A204.1 (cell line): ENCODE measurements at regions not wholly inside any gene's neighbourhood (a gene's known extent, or its start where the extent isn't known, plus 50 kb on each side); places are given as distances from the start of the nearest gene placed in this dataset.

Experiments
- FAIRE-seq: peaks from 2 replicates; lab custom pipeline; 2012; peaks lifted over from hg19 to GRCh38; lab: Jason Lieb, UNC

- no peak for FAIRE-seq
Observed at GRCh38 chr3:24764236-24764915, 269.7 kb upstream of the THRB start.

DNA sequence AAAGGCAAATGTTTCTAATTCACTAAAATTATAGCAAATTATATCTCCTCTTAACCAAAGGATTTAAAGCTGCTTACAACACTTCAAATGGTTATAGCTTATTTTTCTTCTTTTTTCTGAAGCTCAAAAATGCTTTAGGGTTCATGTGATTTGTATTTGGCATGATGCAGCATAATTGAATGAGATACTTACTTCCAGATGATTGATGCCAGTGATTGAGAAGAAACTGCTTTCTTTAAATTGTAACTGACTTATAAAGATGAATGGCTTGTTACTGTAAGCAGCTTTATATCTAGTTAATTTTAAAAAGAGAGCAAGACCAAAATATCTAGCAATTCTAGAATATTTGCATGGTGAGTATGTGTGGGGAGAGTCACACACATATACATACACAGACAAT lies 270.7 kb upstream of the THRB start:
- no peak for FAIRE-seq

GRCh38 chr3:24769918-24770317 lies 275.3 kb upstream of the THRB start:
- FAIRE-seq, result no peak

- peak; percentile 19 for FAIRE-seq
Observed at GRCh38 chr3:24773798-24774197, 279.1 kb upstream of the THRB start.

GRCh38 chr3:24780991-24781390 lies 286.3 kb upstream of the THRB start:
- FAIRE-seq, result no peak

- FAIRE-seq, result no peak
Observed at GRCh38 chr3:24781454-24781853, 286.8 kb upstream of the THRB start.

DNA sequence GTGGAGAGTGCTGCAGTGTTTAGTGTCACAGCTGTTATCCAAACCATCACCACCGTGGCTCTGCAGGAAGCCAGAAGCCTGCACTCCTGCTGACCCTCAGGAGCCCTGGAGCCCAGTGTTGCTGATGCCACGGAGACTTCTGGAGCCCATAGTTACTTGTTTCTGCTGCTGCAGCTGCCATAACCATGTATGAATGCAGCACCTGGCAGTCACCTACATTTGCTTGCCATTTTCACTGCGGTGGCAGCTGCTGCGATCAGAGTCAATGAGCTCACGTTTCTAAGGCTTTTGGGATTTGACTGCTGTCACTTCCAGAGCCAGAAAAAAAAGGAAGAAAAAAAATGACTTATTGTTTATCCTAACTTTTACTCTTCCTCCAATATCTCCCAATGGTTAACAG lies 299.2 kb upstream of the THRB start:
- FAIRE-seq, result no peak

GRCh38 chr3:24802614-24803013 lies 308.0 kb upstream of the THRB start:
- no peak for FAIRE-seq

GRCh38 chr3:24804095-24804494 lies 309.4 kb upstream of the THRB start:
- FAIRE-seq, result no peak

GRCh38 chr3:24810881-24811280 lies 316.2 kb upstream of the THRB start:
- no peak for FAIRE-seq

DNA sequence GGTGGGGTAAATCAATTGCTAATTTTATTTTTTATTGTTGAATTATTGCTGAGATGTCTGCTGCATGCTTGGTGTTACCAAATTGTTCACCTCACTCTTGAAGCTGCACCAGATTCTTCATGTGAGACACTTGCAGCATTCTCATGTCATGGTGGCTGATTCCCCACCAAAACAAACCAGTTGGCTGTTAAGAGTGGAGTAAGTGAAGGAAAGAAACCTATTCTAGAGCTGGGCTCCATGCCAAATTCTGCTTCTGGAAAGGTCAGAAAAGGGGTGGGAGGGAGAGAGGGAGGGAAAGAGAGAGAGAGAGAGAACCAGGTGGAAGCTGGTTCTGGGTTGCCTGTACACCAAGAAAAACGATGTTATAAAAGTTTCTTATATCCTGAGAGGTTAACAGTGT lies 317.5 kb upstream of the THRB start:
- FAIRE-seq, result no peak

DNA sequence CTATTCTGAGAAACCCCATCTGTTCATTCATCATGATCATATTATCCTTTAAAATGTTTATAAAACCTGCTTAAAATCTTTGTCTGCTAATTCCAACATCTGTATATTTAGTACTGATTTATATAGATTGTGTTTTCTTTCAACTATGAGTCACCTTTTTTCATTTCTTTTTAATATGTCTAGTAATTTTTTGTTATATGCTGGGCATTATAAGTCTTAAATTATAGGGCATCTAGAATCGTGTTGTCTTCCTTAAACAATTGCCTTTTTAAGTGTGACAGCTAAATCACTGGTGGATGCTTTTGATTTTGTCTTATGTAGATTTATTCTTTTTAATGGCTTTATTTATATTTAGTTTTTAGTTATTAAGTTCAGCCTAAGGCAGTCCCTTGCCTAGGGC lies 323.4 kb upstream of the THRB start:
- no peak for FAIRE-seq

GRCh38 chr3:24828011-24828410 lies 333.4 kb upstream of the THRB start:
- FAIRE-seq, result no peak

GRCh38 chr3:24828551-24828950 lies 333.9 kb upstream of the THRB start:
- no peak for FAIRE-seq

DNA sequence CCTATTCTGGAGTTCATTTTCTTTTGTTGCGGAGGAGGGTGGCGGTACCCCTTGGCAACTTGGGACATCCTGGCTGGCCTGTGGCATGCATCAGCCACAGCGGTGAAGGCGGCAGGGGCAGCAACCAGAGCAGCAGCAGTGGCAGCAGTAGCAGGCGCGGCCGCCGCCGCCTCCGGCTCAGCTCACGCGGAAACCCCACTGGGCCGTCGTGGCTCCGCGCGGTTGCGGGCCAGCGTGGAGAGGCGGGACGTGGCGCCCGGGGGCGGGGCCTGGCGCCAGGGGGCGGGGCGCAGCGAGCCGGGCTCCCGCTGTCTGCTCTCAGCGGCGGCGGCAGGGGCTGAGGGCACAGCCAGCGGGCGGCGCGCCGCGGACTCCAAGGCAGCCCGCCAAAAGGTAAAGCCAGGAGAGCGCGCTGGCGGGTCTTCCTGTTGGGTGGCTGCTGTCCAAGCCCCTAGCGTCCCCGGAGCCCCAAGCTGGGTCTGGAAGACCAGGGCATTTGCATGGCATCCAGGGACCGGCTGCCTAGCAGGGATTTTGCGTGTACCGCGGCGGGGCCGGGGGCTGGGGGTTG lies 334.4 kb upstream of the THRB start:
- no peak for FAIRE-seq

DNA sequence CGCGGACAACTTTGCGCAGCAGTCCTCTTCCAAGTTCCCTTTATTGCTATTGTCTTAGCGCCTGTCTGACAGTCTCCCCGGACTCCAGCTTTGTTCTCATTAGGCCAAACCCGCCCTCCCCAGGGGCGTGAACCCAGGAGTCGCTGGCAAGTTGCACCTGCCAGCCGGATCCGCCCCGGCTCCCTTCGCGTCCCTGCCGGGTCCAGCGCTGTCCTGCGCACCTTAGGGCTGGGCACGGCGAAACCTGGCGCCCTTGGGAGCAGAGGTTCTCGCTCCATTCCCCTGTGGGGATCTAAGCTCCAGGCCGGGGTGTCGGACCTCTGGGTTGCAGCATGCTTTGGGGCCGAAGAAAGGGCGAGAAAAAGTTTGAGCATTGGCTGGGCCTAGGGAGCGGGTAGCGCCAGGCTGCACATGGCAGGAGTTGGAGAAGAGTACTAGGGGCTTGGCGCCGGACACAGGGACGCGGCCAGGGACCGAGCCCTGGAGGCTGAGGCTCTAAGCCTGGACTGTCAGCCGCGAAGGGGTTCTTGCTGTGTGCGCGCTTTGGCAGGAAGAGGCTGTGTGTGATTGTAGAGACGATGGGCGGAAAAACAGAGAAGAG lies 335.1 kb upstream of the THRB start:
- FAIRE-seq, result no peak

DNA sequence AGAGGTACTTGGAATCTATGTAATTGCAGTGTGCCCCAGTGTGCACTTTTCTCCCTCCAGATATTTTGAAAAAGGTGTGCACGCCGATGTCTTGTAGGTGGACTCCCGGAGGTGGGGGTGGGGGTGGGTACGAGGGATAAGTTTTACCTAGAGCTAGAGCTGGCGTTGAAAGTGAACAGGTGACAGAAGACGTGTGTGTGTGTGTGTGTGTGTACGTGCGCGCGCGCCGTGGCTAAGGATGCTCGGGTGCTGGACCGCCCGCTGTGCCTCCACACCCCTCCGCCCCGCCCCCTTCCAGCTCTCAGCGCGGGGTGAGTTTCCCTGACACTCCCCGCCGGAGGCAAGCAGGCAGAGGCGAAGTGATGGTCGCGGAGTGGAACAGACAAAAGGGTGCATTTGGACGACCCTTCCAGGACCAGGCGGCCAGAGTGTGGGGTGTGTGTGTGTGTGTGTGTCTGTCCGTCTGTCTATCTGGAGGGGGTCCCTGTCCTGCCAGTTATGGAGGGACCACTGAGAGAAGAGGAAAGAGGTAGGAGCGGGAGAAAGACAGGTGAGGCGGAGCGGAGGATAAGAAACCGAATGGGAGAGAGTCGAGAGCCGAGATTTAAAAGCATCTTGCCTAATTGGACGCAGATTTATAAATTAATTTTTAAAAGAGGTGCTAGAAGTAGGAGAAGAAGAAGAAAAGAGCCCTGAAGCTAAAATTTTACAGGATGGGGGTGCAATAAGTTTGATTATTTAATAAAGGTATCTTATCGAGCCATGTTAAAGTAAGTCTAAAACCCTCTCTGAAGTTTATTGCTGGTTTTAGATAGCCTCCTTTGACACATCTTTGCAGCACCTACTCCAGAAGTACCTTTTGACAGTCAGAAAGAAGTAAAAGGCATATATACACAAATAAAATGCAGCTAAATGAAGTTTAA lies 335.8 kb upstream of the THRB start:
- FAIRE-seq, result no peak

DNA sequence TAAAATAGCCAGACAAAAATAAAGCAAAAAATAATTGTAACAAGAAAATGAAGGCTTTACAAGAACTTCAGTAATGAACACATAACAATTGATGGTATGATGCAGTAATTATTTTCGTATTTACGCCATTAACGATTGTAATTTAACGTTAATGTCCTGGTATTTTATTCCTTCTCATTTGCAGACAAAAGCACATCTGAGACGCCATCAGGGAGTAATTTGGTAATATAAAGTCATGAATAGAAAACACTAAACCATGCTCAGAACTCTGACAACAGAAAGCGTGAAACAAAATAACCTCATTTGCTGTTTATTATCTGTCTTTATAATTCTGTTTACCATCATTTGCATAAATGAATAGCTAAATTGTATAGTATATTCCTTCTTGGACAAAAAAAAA lies 336.6 kb upstream of the THRB start:
- FAIRE-seq, result no peak

- FAIRE-seq, result no peak
Observed at GRCh38 chr3:24832891-24833290, 338.2 kb upstream of the THRB start.

- no peak for FAIRE-seq
Observed at GRCh38 chr3:24834442-24834841, 339.8 kb upstream of the THRB start.

DNA sequence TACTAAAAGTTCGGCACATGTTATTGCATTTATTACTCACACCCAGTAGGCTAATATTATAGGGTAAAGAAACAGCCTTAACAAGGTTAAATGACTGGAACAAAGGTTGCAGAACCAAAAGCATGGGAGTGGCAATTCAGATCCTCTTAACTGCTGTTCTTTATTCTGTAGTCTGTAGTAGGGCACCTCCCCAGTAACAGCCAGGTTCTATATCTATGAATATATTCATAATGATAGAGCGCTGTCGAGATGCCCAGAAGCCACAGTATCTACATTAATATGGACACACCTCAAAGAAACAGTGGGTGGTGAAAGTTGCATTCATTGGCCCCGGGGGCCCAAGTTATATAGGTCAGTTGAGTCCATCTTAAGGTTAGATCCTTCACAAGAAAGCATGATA lies 340.9 kb upstream of the THRB start:
- no peak for FAIRE-seq

DNA sequence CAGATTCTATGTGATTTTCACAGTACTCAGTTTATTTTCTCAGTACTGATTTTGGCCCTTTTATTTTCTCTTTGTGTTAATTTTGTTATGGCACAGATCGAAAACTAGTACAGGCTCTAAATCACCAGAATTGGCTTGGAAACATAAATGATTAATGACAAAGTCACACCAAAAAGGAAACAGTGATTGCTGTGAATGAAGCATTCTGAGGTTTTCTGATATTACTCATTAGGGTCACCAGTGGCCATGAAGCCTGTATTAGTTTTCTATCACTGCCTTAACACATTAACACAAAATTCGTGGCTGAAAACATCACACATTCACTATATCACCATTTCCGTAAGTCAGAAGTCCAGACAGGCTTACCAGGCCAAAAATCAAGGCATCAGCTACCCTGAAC lies 343.0 kb upstream of the THRB start:
- FAIRE-seq, result no peak

DNA sequence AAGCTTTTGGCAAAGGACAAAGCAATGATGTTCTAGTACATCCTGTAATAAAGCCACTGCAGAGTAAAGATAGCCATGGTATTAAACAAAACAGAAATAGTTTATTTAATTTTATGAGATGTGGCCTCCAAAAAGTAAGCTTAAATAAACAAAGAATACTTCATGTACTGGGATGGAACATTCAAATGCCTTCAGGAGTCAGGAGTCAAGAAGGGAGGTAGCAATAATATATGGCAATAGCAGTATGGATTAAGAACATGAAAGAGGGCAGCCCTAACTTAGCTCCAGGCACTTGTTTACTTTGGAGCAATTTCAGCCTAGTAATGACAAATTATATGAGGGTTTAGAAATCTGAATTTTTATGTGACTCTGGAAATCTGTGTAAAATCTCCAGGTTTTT lies 343.9 kb upstream of the THRB start:
- FAIRE-seq, result no peak
